Right forelimb (tissue), 1 donor: ENCODE measurements at regions not wholly inside any gene's neighbourhood (a gene's known extent, or its start where the extent isn't known, plus 50 kb on each side); places are given as distances from the start of the nearest gene placed in this dataset.
"Not testable (repeated sequence)": the region's sequence is repeated elsewhere in the genome, so short reads cannot be mapped to it uniquely, and the experiment has no call there.

Source experiments
- DNase-seq: peaks from one replicate; pipeline ENCODE4 v3.0.0-alpha.2; 2018

GRCh38 chr9:64813072-64813471, 471.9 kb downstream of the FOXD4L5 start:
- DNase-seq = not testable (repeated sequence)

DNA sequence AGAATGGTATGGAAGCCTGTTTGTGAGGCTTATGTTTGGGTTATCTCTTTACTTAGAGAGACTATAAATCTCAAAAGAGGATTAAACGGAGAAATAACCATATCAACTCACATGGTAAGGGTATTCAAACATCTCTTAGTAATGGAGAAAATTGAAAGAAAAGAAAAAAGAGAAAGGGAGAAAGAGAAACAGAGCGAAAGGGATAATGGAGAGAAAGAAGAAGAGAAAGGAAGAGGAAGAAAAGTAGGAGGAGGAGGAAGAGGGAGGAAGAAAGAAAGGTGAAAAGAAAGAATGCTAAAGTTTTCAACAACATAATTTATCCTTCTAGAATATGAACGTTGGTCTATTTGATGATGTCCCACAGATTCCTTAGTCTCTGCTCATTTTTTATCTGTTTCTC, 506.3 kb downstream of the FOXD4L5 start:
- DNase-seq = not testable (repeated sequence)

GRCh38 chr9:64776269-64776668, 508.7 kb downstream of the FOXD4L5 start:
- DNase-seq = not testable (repeated sequence)

GRCh38 chr9:64774813-64775793, 509.9 kb downstream of the FOXD4L5 start:
- peak; percentile 23 for DNase-seq

GRCh38 chr9:64774004-64774812, 510.8 kb downstream of the FOXD4L5 start:
- DNase-seq = not testable (repeated sequence)

GRCh38 chr9:64773491-64773931, 511.5 kb downstream of the FOXD4L5 start:
- peak; percentile 37 for DNase-seq

GRCh38 chr9:64772751-64773331, 512.2 kb downstream of the FOXD4L5 start:
- DNase-seq = peak; percentile 12

DNA sequence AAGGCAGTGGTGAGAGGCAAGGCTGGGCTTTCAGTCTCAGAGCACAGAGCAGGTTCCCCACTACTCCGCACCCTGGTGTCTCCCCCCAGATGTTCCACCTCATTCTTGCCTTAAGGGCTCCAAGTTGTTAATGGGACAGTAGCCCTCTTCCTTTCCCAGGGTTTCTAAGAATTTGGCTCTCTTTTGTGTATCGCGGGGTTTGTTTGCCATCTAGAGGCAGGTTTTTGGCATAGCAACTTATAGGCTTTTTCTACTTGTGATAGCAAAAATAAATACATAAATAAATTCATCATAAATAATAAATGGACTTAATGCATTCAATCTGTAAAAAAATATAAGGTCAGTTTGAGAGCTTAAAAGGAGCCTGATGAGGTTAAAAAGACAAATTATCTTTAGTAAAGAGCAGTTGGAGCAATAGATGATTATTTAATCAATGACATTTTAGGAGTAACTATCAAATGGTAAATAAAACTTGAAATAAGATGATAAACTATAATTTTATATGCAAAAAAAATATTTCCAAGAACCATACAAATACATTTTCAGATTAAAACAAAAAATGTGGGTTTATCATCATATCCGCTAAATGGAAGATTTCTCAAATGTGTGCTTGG, 512.8 kb downstream of the FOXD4L5 start:
- not testable (repeated sequence) for DNase-seq
